CD8-positive, alpha-beta memory T cell (primary cell): ENCODE measurements at regions not wholly inside any gene's neighbourhood (a gene's known extent, or its start where the extent isn't known, plus 50 kb on each side); places are given as distances from the start of the nearest gene placed in this dataset.
A peak's percentile ranks its signal among the peaks of the same experiment; 100 is the strongest.

Experiments used
- CTCF ChIA-PET: fragments of 350-600 bp; sonication (Branson Sonifier 250); formaldehyde crosslinking; loops from one replicate; lab custom pipeline; 2021; ENCODE audit warnings: antibody characterized with exemption; lab: Charles Lee
- POLR2A ChIA-PET: fragments of 350-600 bp; sonication (Branson Sonifier 250); formaldehyde crosslinking; loops from one replicate; lab custom pipeline; 2021; ENCODE audit warnings: antibody characterized with exemption; lab: Charles Lee
- DNase-seq, 5 donors: peaks; one replicate each; pipeline versions ENCODE4 v3.0.0 to v3.0.0-alpha.2; 2020 to 2022; ENCODE audit warnings: mixed read lengths in 1 of 5
- H3K27ac ChIP-seq: one replicate; pipeline ENCODE4 v1.7.0; 2013; ENCODE audit warnings: low read depth, mild to moderate bottlenecking, low read length, moderate library complexity
- H3K27me3 ChIP-seq: 2 replicates; pipeline ENCODE4 v1.7.0; 2013; ENCODE audit warnings: low read length, mild to moderate bottlenecking; ENCODE audit not compliant: insufficient read depth, poor library complexity, severe bottlenecking
- H3K36me3 ChIP-seq: 2 replicates; pipeline ENCODE4 v1.7.0; 2013; ENCODE audit warnings: mild to moderate bottlenecking, low read length, moderate library complexity; ENCODE audit not compliant: insufficient read depth
- H3K4me1 ChIP-seq: 2 replicates; pipeline ENCODE4 v1.7.0; 2013; ENCODE audit warnings: mild to moderate bottlenecking, low read length, moderate library complexity; ENCODE audit not compliant: insufficient read depth
- H3K4me3 ChIP-seq: 2 replicates; pipeline ENCODE4 v1.7.0; 2013; ENCODE audit warnings: mild to moderate bottlenecking, low read length
- H3K9me3 ChIP-seq: 2 replicates; pipeline ENCODE4 v1.7.0; 2013; ENCODE audit warnings: mild to moderate bottlenecking, low read length
- H3K27ac Mint-ChIP-seq, 8 donors: one replicate each; pipeline ENCODE4 v1.8.0; 2020 to 2021; ENCODE audit warnings: mixed read lengths in 8 of 8, mild to moderate bottlenecking in 6 of 8, inconsistent platforms in 3 of 8, moderate library complexity in 3 of 8
- H3K27me3 Mint-ChIP-seq, 2 donors: one replicate each; pipeline ENCODE4 v1.8.0; 2020 to 2021; ENCODE audit warnings: mixed read lengths in 2 of 2, mild to moderate bottlenecking in 1 of 2, moderate library complexity in 1 of 2
- H3K36me3 Mint-ChIP-seq, 3 donors: one replicate each; pipeline ENCODE4 v1.8.0; 2020 to 2021; ENCODE audit warnings: mixed read lengths in 3 of 3, inconsistent platforms in 1 of 3, mild to moderate bottlenecking in 1 of 3
- H3K4me1 Mint-ChIP-seq, 3 donors: one replicate each; pipeline ENCODE4 v1.8.0; 2020 to 2021; ENCODE audit warnings: mixed read lengths in 3 of 3, inconsistent platforms in 1 of 3, mild to moderate bottlenecking in 1 of 3
- H3K4me3 Mint-ChIP-seq, 7 donors: one replicate each; pipeline ENCODE4 v1.8.0; 2020 to 2021; ENCODE audit warnings: mixed read lengths in 7 of 7, mild to moderate bottlenecking in 6 of 7, moderate library complexity in 4 of 7, inconsistent platforms in 2 of 7
- H3K9me3 Mint-ChIP-seq, 5 donors: one replicate each; pipeline ENCODE4 v1.8.0; 2020 to 2022; ENCODE audit warnings: mixed read lengths in 5 of 5, mild to moderate bottlenecking in 3 of 5, moderate library complexity in 2 of 5, inconsistent platforms in 1 of 5

GRCh38 chr6:81925201-81925600, 172.7 kb upstream of the TENT5A start:
- CTCF ChIA-PET = no interaction called here

DNA sequence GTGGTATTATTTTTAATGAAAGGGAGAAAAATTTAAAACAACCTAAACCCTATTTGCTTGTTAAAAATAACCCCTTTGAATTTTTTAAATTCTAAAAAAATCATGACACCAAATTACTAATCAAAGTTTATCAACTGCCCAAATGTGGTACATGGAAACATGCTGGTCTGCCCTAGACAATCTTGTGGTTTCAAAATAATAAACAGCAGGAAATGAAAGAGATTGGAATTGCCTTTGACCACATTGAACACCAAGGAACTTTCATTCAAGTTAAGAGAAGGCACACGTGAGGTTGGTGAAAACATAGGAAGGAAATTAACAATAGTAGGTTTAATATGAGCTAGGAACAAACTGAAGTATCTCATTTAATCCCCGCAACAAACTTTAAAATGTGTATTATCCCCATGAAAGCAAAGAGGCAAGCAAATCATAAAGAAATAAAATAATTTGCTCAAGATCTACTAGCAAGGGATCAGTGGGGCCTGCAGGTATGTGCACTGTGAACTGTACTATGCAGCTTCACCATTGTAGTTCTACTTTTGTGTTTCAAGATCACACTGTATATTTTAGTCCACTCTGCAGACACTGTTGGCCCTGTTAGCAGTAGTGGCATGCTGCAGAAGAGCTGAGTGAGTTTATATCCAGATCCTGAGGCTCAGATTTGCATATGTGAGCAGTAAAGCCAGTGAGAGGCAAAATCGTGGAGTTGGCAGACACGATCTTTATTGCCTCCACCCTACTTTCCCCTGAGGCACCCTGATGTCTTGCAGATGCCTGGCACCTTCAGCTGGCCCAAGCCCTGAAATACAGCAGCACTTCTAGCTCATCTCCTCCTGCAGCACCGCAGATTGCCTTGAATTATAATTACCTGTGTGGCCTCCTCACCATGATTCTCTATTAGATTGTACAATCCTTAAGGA, 157.8 kb upstream of the TENT5A start:
- H3K36me3 Mint-ChIP-seq = no peaks in the 10 kb centered on the region
- Histone ChIP-seq H3K4me3 (no peak overlapping the region), H3K9me3 (no peaks in the 10 kb centered on the region), H3K27ac (no peak overlapping the region), H3K4me1 (no peaks in the 10 kb centered on the region), H3K36me3 (no peaks in the 10 kb centered on the region), H3K27me3 (no peaks in the 10 kb centered on the region)
- H3K9me3 Mint-ChIP-seq = peaks cover 0 to 2% (median 0%) of the 10 kb centered on the region in 5 donors
- no peak for DNase-seq
- H3K4me3 Mint-ChIP-seq = no peak overlapping the region
- H3K4me1 Mint-ChIP-seq = no peaks in the 10 kb centered on the region
- ChIA-PET CTCF (no interaction called here), POLR2A (no interaction called here)
- no peaks in the 10 kb centered on the region for H3K27me3 Mint-ChIP-seq
- no peak overlapping the region for H3K27ac Mint-ChIP-seq

More at GRCh38 chr6:81925201-81925600, 172.7 kb upstream of the TENT5A start:
- no peaks in the 10 kb centered on the region for H3K27me3 ChIP-seq
- DNase-seq = no peak
- H3K4me1 ChIP-seq = no peaks in the 10 kb centered on the region
- H3K27ac ChIP-seq = no peak overlapping the region
- no peaks in the 10 kb centered on the region for H3K36me3 Mint-ChIP-seq
- H3K27me3 Mint-ChIP-seq = no peaks in the 10 kb centered on the region
- H3K9me3 Mint-ChIP-seq = peaks cover 0 to 16% (median 0%) of the 10 kb centered on the region in 5 donors
- no peak overlapping the region for H3K4me3 ChIP-seq
- H3K4me3 Mint-ChIP-seq = no peak overlapping the region
- no peak overlapping the region for H3K27ac Mint-ChIP-seq
- no peaks in the 10 kb centered on the region for H3K4me1 Mint-ChIP-seq
- POLR2A ChIA-PET = no interaction called here
- no peaks in the 10 kb centered on the region for H3K9me3 ChIP-seq
- no peaks in the 10 kb centered on the region for H3K36me3 ChIP-seq

- Mint-ChIP-seq H3K27me3 (no peaks in the 10 kb centered on the region), H3K4me1 (no peaks in the 10 kb centered on the region), H3K36me3 (no peaks in the 10 kb centered on the region), H3K27ac (no peak overlapping the region), H3K4me3 (no peak overlapping the region), H3K9me3 (peaks cover 0 to 3% (median 0%) of the 10 kb centered on the region in 5 donors)
- no peaks in the 10 kb centered on the region for H3K9me3 ChIP-seq
- no peak overlapping the region for H3K27ac ChIP-seq
- CTCF ChIA-PET = no interaction called here
- POLR2A ChIA-PET = no interaction called here
- H3K4me3 ChIP-seq = no peak overlapping the region
- H3K36me3 ChIP-seq = no peaks in the 10 kb centered on the region
- DNase-seq = no peak
- no peaks in the 10 kb centered on the region for H3K4me1 ChIP-seq
- no peaks in the 10 kb centered on the region for H3K27me3 ChIP-seq
Measured at GRCh38 chr6:81909162-81909561, 156.7 kb upstream of the TENT5A start.

GRCh38 chr6:81906709-81907204, 154.3 kb upstream of the TENT5A start:
- H3K4me1 Mint-ChIP-seq = no peaks in the 10 kb centered on the region

GRCh38 chr6:81906041-81906440, 153.6 kb upstream of the TENT5A start:
- POLR2A ChIA-PET = no interaction called here
- Mint-ChIP-seq H3K27ac (peak overlapping the region in 1 of 8 donors; percentile 28), H3K27me3 (no peaks in the 10 kb centered on the region), H3K36me3 (no peaks in the 10 kb centered on the region), H3K9me3 (peaks cover 0 to 7% (median 3%) of the 10 kb centered on the region in 5 donors), H3K4me1 (no peaks in the 10 kb centered on the region), H3K4me3 (no peak overlapping the region)
- CTCF ChIA-PET = no interaction called here
- Histone ChIP-seq H3K27ac (no peak overlapping the region), H3K4me1 (no peaks in the 10 kb centered on the region), H3K4me3 (no peak overlapping the region), H3K36me3 (no peaks in the 10 kb centered on the region), H3K9me3 (no peaks in the 10 kb centered on the region), H3K27me3 (no peaks in the 10 kb centered on the region)
- DNase-seq = no peak

More at GRCh38 chr6:81906709-81907204, 154.3 kb upstream of the TENT5A start:
- no peak for DNase-seq
- Mint-ChIP-seq H3K27ac (no peak overlapping the region), H3K9me3 (peaks cover 0 to 7% (median 3%) of the 10 kb centered on the region in 5 donors), H3K27me3 (no peaks in the 10 kb centered on the region), H3K4me3 (no peak overlapping the region), H3K36me3 (no peaks in the 10 kb centered on the region)
- H3K4me1 ChIP-seq = no peaks in the 10 kb centered on the region
- no peak overlapping the region for H3K27ac ChIP-seq
- no peaks in the 10 kb centered on the region for H3K36me3 ChIP-seq
- no peak overlapping the region for H3K4me3 ChIP-seq
- H3K27me3 ChIP-seq = no peaks in the 10 kb centered on the region
- no peaks in the 10 kb centered on the region for H3K9me3 ChIP-seq
- ChIA-PET POLR2A (no interaction called here), CTCF (no interaction called here)

DNA sequence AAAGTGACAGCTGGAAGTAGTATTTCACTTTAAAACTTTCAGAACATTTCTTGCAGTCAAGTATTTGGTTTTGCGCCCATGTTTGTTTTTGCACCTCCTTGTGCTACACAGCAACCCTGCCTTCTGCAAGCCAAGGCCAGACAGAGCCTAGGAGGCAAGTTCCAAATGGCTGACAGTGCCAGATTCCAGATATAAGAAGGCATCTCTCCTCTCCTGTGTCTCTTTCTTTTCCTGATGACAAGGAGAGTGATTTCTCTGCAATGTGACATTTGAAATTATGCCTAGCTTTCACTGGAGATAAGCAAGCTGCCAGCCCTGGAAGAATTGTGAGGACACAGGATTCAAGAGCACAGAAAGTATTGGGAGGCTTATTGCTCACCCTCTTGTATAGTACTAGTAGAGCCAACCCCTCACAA, 149.1 kb upstream of the TENT5A start:
- POLR2A ChIA-PET = no interaction called here
- CTCF ChIA-PET = no interaction called here

GRCh38 chr6:81900616-81901015, 148.1 kb upstream of the TENT5A start:
- H3K9me3 ChIP-seq = no peaks in the 10 kb centered on the region
- no peak overlapping the region for H3K27ac Mint-ChIP-seq
- no peak overlapping the region for H3K4me3 ChIP-seq
- H3K27ac ChIP-seq = no peak overlapping the region
- H3K27me3 Mint-ChIP-seq = peaks cover 0 to 1% of the 10 kb centered on the region in 2 donors
- no peaks in the 10 kb centered on the region for H3K4me1 Mint-ChIP-seq
- POLR2A ChIA-PET = no interaction called here
- peaks cover 0 to 8% (median 3%) of the 10 kb centered on the region in 5 donors for H3K9me3 Mint-ChIP-seq
- no peaks in the 10 kb centered on the region for H3K27me3 ChIP-seq
- DNase-seq = no peak
- H3K36me3 ChIP-seq = no peaks in the 10 kb centered on the region
- H3K4me3 Mint-ChIP-seq = no peak overlapping the region
- no peaks in the 10 kb centered on the region for H3K36me3 Mint-ChIP-seq
- CTCF ChIA-PET = no interaction called here
- no peaks in the 10 kb centered on the region for H3K4me1 ChIP-seq

More for the DNA sequence above, 149.1 kb upstream of the TENT5A start:
- H3K36me3 ChIP-seq = no peaks in the 10 kb centered on the region
- H3K27ac ChIP-seq = no peak overlapping the region
- H3K27me3 Mint-ChIP-seq = peaks cover 0 to 1% of the 10 kb centered on the region in 2 donors
- H3K4me1 Mint-ChIP-seq = no peaks in the 10 kb centered on the region
- no peak for DNase-seq
- peaks cover 0 to 8% (median 3%) of the 10 kb centered on the region in 5 donors for H3K9me3 Mint-ChIP-seq
- H3K36me3 Mint-ChIP-seq = no peaks in the 10 kb centered on the region
- H3K4me1 ChIP-seq = no peaks in the 10 kb centered on the region
- no peaks in the 10 kb centered on the region for H3K27me3 ChIP-seq
- H3K9me3 ChIP-seq = no peaks in the 10 kb centered on the region
- no peak overlapping the region for H3K4me3 ChIP-seq
- no peak overlapping the region for H3K4me3 Mint-ChIP-seq
- no peak overlapping the region for H3K27ac Mint-ChIP-seq

DNA sequence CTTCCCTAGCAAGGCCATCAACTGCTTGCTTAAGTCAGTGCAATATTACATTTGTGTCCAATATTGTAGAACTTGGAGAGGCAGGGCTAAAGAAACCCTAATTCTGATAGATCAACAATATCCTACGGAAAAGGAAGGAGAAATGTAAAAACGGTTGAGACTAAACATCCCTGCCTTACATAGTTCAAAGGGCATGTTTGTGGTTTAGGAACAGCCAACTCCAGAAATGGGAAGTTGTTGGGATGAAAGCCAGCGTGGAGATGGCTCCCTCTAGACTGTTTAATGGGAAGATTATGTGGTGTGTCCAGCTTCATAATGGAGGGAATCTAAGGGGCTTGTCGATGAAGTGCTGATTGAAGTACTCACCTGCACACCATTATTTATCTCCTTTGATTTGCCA, 145.3 kb upstream of the TENT5A start:
- Mint-ChIP-seq H3K27ac (no peak overlapping the region), H3K27me3 (peaks cover 0 to 1% of the 10 kb centered on the region in 2 donors), H3K9me3 (peaks cover 0 to 7% (median 0%) of the 10 kb centered on the region in 5 donors), H3K4me3 (no peak overlapping the region), H3K4me1 (no peaks in the 10 kb centered on the region), H3K36me3 (no peaks in the 10 kb centered on the region)
- Histone ChIP-seq H3K4me3 (no peak overlapping the region), H3K27ac (no peak overlapping the region), H3K36me3 (no peaks in the 10 kb centered on the region), H3K4me1 (no peaks in the 10 kb centered on the region), H3K9me3 (no peaks in the 10 kb centered on the region), H3K27me3 (no peaks in the 10 kb centered on the region)
- CTCF ChIA-PET = no interaction called here
- no peak for DNase-seq
- POLR2A ChIA-PET = no interaction called here
